H1 (cell line): ENCODE measurements at regions not wholly inside any gene's neighbourhood (a gene's known extent, or its start where the extent isn't known, plus 50 kb on each side); places are given as distances from the start of the nearest gene placed in this dataset.

Experiments used
- POLR2A ChIP-seq, 2 experiments: IDR thresholded peaks; 1 replicate in 1 of 2; 2 replicates in 1 of 2; pipeline ENCODE4 v1.6.1; 2011; ENCODE audit warnings: low read depth in 2 of 2, low read length in 2 of 2, mild to moderate bottlenecking in 2 of 2; ENCODE audit errors: control extremely low read depth in 1 of 2
- TAF1 ChIP-seq: IDR thresholded peaks from 2 replicates; pipeline ENCODE4 v1.6.1; 2011; ENCODE audit warnings: mild to moderate bottlenecking, low read depth, low read length

DNA sequence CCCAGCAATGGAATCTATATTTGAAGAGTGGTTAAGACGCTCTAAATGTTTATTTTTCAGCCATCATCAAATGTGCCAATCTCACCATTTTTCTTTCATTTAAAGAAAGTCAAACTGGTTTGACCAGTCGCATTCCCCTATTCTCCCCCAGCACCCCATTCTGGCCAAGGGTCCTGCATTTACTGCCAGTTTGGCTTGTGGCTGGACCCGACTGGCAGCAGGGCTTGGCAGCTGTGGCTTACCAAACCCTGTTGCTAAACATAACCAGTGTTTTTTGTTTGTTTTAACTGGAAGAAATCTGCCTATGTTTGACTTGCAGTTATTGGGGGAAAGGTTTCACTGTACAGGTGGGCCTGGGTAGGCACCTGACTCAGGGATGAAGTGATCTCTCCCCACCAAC, 116.3 kb downstream of the CYP26A1 start (continued):
- TF ChIP-seq TAF1: no peak
- TF ChIP-seq POLR2A (IDR thresholded peaks at IDR 0.05; ENCODE audit: control extremely low read depth in 1 of 2, low read depth in 2 of 2, low read length in 2 of 2): no peak
